ENCODE measurements at regions not wholly inside any gene's neighbourhood (a gene's known extent, or its start where the extent isn't known, plus 50 kb on each side); places are given as distances from the start of the nearest gene placed in this dataset.

GRCh38 chr1:80003250-80003649 lies 996.7 kb upstream of the ADGRL4 start:
- TF ChIP-seq CTCF (conservative IDR thresholded peaks at IDR 0.05; ENCODE audit: low read depth, low read length), result no peak
- TF ChIP-seq EZH2 (IDR thresholded peaks at IDR 0.05; ENCODE audit: borderline replicate concordance, low read depth, low read length, poor library complexity, severe bottlenecking), result no peak

Data from A673 (cell line).